ENCODE measurements at regions not wholly inside any gene's neighbourhood (a gene's known extent, or its start where the extent isn't known, plus 50 kb on each side); places are given as distances from the start of the nearest gene placed in this dataset.
"Not testable (repeated sequence)": the region's sequence is repeated elsewhere in the genome, so short reads cannot be mapped to it uniquely, and the experiment has no call there.

DNA sequence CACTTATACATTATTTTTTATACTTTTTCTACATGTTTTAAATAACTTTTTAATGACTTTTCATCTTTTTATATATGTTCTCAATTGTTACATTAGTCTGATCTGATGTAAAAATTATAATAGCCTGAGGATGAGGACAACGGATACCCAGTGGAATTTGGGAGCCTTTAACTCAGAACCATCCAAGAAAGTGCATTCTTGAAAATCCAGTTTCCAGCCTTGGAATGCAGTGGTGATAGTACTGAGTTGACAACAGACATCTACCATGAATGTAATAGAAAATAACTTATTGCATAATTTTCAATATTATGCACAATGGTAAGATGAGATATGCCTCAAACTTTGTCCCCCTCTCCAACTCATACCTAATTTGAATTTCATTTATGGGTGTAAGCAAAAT, 120.7 kb upstream of the ZC3H15 start:
- in situ Hi-C loops (cut with HindIII; ENCODE audit: low sequenced_read_pairs), result no loop called here
- TF ChIP-seq, protein P1, sequence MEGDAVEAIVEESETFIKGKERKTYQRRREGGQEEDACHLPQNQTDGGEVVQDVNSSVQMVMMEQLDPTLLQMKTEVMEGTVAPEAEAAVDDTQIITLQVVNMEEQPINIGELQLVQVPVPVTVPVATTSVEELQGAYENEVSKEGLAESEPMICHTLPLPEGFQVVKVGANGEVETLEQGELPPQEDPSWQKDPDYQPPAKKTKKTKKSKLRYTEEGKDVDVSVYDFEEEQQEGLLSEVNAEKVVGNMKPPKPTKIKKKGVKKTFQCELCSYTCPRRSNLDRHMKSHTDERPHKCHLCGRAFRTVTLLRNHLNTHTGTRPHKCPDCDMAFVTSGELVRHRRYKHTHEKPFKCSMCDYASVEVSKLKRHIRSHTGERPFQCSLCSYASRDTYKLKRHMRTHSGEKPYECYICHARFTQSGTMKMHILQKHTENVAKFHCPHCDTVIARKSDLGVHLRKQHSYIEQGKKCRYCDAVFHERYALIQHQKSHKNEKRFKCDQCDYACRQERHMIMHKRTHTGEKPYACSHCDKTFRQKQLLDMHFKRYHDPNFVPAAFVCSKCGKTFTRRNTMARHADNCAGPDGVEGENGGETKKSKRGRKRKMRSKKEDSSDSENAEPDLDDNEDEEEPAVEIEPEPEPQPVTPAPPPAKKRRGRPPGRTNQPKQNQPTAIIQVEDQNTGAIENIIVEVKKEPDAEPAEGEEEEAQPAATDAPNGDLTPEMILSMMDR (IDR thresholded peaks at IDR 0.05; ENCODE audit: low read depth, low read length), result no peak
- no peak for DNase-seq (ENCODE audit: low read depth, low spot score)
- H3K4me3 ChIP-seq (ENCODE audit: low read depth, low read length), result no peak overlapping the region

DNA sequence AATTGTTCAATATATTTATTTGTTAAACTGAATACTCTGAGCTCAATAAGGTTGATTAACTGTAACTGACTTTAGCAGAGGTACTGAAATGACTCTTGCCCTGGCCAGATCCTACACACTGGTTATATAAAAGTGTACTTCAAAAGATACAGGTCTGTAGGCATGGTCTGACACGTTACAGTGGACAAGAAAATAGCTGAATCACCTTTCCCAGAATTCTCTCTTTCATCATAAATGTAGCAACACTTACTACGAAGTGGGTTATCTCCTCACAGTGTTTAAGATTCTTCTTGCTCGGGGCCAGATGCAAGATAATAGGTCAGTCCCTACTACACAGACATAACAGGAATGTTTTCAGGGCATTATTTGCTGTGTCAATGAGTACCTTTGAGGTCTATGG, 107.0 kb upstream of the ZC3H15 start:
- TF ChIP-seq, protein P1 (IDR thresholded peaks at IDR 0.05; ENCODE audit: low read depth, low read length), result no peak

DNA sequence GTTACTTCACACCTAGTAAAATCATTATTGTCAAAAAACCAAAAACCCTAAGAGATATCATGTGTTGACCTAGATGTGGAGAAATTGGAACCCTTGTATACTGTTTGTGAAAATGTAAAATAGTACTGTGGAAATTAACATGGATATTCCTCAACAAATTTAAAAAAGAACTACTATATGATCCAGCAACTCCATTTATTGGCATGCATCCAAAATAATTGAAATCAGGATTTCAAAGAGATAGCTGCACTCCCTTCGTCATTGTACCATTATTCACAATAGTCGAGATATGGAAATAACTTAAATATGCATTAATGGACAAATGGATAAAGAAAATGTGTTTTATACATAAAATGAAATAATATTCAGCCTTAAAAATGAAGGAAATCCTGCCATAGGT, 105.3 kb upstream of the ZC3H15 start:
- in situ Hi-C loops (cut with HindIII; ENCODE audit: low sequenced_read_pairs), result no loop called here
- DNase-seq (ENCODE audit: low read depth, low spot score), result no peak
- no peak overlapping the region for H3K4me3 ChIP-seq (ENCODE audit: low read depth, low read length)
- TF ChIP-seq, protein P1 (IDR thresholded peaks at IDR 0.05; ENCODE audit: low read depth, low read length), result no peak

More for the DNA sequence above, 107.0 kb upstream of the ZC3H15 start:
- no peak overlapping the region for H3K4me3 ChIP-seq (ENCODE audit: low read depth, low read length)
- in situ Hi-C loops (cut with HindIII; ENCODE audit: low sequenced_read_pairs), result no loop called here
- DNase-seq (ENCODE audit: low read depth, low spot score), result no peak

DNA sequence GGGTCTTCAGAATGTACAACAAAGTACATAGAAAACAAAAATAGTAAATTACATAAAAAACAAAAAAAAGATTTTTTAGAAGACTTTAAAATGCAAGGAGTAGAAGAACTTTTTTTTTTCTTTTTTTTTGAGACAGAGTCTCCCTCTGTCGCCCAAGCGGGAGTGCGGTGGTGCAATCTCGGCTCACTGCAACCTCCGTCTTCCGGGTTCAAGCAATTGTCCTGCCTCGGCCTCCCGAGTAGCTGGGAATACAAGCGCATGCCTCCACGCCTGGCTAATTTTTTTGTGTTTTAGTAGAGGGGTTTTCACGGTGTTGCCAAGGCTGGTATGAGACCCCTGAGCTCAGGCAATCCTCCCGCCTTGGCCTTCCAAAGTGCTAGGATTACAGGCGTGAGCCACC, 104.5 kb upstream of the ZC3H15 start:
- DNase-seq (ENCODE audit: low read depth, low spot score), result no peak
- in situ Hi-C loops (cut with HindIII; ENCODE audit: low sequenced_read_pairs), result no loop called here
- H3K4me3 ChIP-seq (ENCODE audit: low read depth, low read length), result no peak overlapping the region
- TF ChIP-seq, protein P1 (IDR thresholded peaks at IDR 0.05; ENCODE audit: low read depth, low read length), result no peak

DNA sequence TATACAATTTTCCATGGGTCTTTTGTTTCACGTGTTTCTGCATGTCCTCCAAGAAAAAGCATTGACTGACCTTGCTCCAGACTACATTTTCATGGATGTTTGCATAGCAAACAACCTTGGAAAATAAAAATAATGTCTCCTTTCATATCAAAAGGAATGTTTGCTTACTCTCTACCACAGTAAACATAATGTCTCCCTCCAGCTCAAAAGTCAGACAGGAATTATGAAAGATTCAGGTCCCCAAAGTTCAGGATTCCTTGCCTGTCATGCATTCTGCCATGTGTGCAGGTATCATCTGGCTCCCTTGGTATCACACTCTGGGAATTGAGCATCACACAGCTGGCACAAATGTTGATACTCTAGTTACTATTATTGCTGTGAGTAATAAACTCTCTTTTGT, 103.1 kb upstream of the ZC3H15 start:
- in situ Hi-C loops (cut with HindIII; ENCODE audit: low sequenced_read_pairs), result no loop called here
- no peak overlapping the region for H3K4me3 ChIP-seq (ENCODE audit: low read depth, low read length)
- DNase-seq (ENCODE audit: low read depth, low spot score), result no peak
- TF ChIP-seq, protein P1 (IDR thresholded peaks at IDR 0.05; ENCODE audit: low read depth, low read length), result no peak

DNA sequence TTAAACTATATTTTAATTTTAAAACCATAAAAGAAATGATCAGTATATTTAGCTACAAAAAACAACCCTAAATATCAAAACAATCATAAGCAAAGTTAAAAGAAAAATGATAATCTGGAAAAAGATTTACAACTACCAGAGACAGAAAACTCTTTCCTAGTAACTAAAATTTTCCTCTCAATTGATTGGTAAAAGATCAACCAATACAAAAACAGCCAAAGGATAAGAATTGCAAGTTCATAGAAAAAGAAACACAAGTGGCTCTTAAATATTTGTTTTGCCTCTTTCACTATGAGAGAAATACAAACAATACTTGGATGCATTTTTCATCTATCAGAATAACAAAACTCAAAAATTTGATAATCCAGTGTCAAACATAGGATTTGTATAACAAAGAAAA, 101.8 kb upstream of the ZC3H15 start:
- TF ChIP-seq, protein P1 (IDR thresholded peaks at IDR 0.05; ENCODE audit: low read depth, low read length), result no peak
- DNase-seq (ENCODE audit: low read depth, low spot score), result no peak
- in situ Hi-C loops (cut with HindIII; ENCODE audit: low sequenced_read_pairs), result no loop called here
- no peak overlapping the region for H3K4me3 ChIP-seq (ENCODE audit: low read depth, low read length)

DNA sequence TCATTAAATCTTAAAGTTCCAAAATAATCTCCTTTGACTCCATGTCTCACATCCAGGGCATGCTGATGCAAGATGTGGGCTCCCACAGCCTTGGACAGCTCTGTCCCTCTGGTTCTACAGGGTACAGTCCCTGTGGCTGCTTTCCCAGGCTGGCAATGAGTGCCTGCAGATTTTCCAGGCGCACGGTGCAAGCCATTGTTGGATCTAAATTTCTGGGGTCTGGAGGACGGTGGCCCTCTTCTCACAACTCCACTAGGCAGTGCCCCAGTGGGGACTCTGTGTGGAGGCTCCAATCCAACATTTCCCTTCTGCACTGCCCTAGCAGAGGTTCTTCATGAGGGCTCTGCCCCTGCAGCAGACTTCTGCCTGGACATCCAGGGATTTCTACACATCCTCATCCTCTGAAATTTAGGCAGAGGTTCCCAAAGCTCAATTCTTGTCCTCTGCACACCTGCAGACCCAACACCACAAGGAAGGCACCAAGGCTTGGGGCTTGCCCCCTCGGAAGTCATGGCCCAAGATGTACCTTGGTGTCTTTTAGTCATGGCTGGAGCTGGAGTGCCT, 100.3 kb upstream of the ZC3H15 start:
- in situ Hi-C loops (cut with HindIII; ENCODE audit: low sequenced_read_pairs); H3K4me3 ChIP-seq (ENCODE audit: low read depth, low read length); DNase-seq (ENCODE audit: low read depth, low spot score): not testable (repeated sequence)
